HG02588 (cell line): ENCODE measurements at regions not wholly inside any gene's neighbourhood (a gene's known extent, or its start where the extent isn't known, plus 50 kb on each side); places are given as distances from the start of the nearest gene placed in this dataset.

Experiments
- ATAC-seq: cut with Tn5 transposase; IDR thresholded peaks from one replicate; pipeline ENCODE4 v1.9.1; 2021; ENCODE audit warnings: mild to moderate bottlenecking, moderate library complexity; ENCODE audit not compliant: unreplicated experiment

- no peak for ATAC-seq
Observed at GRCh38 chr7:25789701-25790640, 362.0 kb upstream of the NFE2L3 start.

GRCh38 chr7:25790963-25791362 lies 361.0 kb upstream of the NFE2L3 start:
- ATAC-seq: no peak

GRCh38 chr7:25792586-25792985 lies 359.4 kb upstream of the NFE2L3 start:
- no peak for ATAC-seq

GRCh38 chr7:25795824-25796235 lies 356.2 kb upstream of the NFE2L3 start:
- ATAC-seq: no peak

GRCh38 chr7:25798344-25798743 lies 353.7 kb upstream of the NFE2L3 start:
- ATAC-seq: no peak

- no peak for ATAC-seq
Observed at GRCh38 chr7:25801214-25801613, 350.8 kb upstream of the NFE2L3 start.

GRCh38 chr7:25802057-25802456 lies 349.9 kb upstream of the NFE2L3 start:
- ATAC-seq: no peak

GRCh38 chr7:25802473-25802872 lies 349.5 kb upstream of the NFE2L3 start:
- ATAC-seq: peak; percentile 62

GRCh38 chr7:25803117-25803887 lies 348.7 kb upstream of the NFE2L3 start:
- ATAC-seq: no peak

- no peak for ATAC-seq
Observed at GRCh38 chr7:25804154-25804553, 347.8 kb upstream of the NFE2L3 start.

- no peak for ATAC-seq
Observed at GRCh38 chr7:25805027-25805687, 346.8 kb upstream of the NFE2L3 start.

- ATAC-seq: no peak
Observed at GRCh38 chr7:25807086-25807611, 344.8 kb upstream of the NFE2L3 start.

GRCh38 chr7:25809441-25809840 lies 342.6 kb upstream of the NFE2L3 start:
- no peak for ATAC-seq

GRCh38 chr7:25812086-25812850 lies 339.7 kb upstream of the NFE2L3 start:
- no peak for ATAC-seq

- no peak for ATAC-seq
Observed at GRCh38 chr7:25813381-25813780, 338.6 kb upstream of the NFE2L3 start.

- no peak for ATAC-seq
Observed at GRCh38 chr7:25815711-25816110, 336.3 kb upstream of the NFE2L3 start.

GRCh38 chr7:25820432-25821040 lies 331.5 kb upstream of the NFE2L3 start:
- no peak for ATAC-seq

GRCh38 chr7:25821225-25821624 lies 330.8 kb upstream of the NFE2L3 start:
- ATAC-seq: no peak

GRCh38 chr7:25822823-25823222 lies 329.2 kb upstream of the NFE2L3 start:
- ATAC-seq: no peak

GRCh38 chr7:25823571-25823970 lies 328.4 kb upstream of the NFE2L3 start:
- peak; percentile 69 for ATAC-seq
